ENCODE measurements at regions not wholly inside any gene's neighbourhood (a gene's known extent, or its start where the extent isn't known, plus 50 kb on each side); places are given as distances from the start of the nearest gene placed in this dataset.
"Not testable (repeated sequence)": the region's sequence is repeated elsewhere in the genome, so short reads cannot be mapped to it uniquely, and the experiment has no call there.

DNA sequence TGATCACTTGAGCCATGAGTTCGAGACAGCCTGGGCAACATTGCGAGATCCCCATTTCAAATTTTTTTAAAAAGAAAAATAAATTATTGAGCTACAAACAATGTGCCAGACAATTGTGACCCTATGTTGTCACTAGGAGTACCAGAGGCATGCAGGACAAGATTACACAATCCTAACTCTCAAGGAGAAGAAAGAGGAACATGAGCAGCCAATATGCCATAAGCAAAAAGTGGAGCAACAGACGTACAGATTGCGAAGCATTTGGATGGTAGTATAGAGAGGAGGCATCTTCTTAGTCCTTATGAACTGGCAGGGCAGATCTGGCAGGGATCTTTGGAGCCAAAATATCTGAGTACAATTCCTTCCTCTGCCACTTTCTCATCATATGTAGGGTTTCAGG, 156.4 kb downstream of the OR2B2 start:
- DNase-seq (ENCODE audit: extremely low read depth in 1 of 11, low read depth in 9 of 11, low spot score in 4 of 11), result no peak

DNA sequence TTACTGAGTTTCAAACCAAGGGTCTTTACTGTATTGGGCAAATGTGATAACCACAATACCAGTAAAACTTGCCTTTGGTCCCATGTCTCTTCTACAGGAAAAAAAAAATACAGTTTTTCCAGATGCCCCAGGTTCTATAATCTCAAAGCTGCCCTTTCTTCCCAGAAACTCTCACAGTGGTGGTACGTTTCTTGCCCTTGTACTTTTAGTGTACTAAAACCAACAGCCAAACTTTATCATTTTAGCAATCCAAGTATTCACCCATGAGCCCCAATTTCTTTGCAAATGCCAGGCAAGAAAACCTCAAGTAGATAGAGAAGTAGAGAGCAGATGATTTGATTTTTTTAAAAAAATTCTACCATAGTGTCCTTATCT, 157.8 kb downstream of the OR2B2 start:
- no peak for DNase-seq (ENCODE audit: extremely low read depth in 1 of 11, low read depth in 9 of 11, low spot score in 4 of 11)

DNA sequence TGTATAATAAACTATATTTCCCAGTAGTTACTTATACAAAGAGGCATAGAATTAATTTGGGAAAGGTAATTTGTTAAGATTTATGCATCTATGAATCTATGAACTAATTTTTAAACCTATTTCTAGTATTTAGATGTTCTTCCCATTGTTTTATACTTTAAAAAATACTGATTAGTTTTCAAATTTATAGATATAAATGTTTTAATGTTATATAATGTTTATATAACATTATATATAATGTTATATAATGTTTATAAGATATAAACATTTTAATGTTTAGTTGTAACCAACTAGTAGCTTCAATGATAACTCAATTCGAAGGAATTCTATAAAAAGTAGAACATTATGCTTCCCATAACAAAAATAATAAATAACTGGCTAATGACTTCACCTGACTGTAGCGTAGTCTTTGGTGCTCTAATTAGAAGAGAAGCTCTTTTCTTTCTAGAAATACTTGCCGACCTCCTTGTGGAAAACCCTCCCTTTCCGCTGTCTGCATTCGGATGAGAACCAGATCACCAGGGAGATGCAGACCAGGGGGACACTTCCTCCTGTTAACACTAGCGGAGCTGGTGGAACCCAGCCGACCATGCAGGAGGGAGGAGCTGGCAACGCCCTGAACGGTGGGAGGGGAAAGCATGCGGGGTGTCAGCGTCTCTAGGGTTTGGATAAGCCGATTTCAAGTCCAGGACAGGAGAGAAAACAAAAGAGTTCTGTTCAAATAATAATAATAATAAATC, 158.4 kb downstream of the OR2B2 start:
- peak in 10 of 11 donors; percentile 42 to 82 (median 69) for DNase-seq (ENCODE audit: extremely low read depth in 1 of 11, low read depth in 9 of 11, low spot score in 4 of 11)

DNA sequence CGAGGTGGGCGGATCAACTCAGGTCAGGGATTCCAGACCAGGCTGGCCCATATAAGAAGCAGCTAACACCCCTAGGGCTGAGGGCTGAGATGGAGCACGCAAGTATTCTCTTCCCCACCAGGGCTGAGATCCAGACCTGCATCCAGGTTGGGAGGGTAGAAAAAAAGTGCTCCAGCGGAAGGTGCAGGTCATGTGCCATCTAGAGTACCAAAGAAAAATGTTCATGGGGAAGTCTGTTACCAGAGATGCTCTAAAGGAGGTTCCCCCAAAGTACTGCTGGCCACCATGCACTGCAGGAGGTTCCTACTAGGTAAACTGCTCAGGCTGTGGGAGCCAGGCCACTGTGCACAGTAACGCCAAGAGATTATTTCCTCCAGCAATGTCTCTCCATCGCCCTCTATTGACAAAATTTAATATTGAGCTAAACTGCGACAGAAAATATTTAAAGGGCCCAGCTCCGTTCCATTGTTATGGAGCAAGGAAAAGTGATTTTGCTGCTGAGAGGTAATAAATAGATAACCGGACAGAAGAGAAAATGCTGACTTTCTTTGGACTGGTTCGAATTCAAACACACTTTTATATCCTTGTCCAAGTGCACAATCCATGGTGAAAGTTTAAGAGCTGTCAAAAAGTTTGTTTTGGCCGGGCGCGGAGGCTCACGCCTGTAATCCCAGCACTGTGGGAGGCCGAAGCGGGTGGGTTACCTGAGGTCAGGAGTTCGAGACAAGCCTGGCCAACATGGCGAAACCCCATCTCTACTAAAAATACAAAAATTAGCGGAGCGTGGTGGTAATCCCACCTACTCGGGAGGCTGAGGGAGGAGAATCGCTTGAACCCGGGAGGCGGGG, 159.9 kb downstream of the OR2B2 start:
- peak; percentile 72 to 91 (median 84) for DNase-seq (ENCODE audit: extremely low read depth in 1 of 11, low read depth in 9 of 11, low spot score in 4 of 11)

DNA sequence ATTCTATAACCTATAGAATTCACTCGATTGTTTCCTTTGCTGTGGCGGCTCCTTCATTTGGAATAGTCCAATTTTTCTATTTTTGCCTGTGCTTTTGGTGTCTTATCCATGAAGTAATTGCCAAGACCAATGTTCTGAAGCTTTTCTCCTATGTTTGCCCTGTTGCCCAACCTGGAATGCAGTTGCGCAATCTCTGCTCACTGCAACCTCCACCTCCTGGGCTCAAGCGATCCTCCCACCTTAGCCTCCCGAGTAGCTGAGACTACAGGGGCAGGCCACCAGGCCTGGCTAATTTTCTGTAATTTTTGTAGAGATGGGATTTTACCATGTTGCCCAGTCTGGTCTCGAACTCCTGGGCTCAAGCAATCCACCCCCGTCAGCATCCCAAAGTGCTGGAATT, 163.5 kb downstream of the OR2B2 start:
- DNase-seq (ENCODE audit: extremely low read depth in 1 of 11, low read depth in 9 of 11, low spot score in 4 of 11), result no peak

DNA sequence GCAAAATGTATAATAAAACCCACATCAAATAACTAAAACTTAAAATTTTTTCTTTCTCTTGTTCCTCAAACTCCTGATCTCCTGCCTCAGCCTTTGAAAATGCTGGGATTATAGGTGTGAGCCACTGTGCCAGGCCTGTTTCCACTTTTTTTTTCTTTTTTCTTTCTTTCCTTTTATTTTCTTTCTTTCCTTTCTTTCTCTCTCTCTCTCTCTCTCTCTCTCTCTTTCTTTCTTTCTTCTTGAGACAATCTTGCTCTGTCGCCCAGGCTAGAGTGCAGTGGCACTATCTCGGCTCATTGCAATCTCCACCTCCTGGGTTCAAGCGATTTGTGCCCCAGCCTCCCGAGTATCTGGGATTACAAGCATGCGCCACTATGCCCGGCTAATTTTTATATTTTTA, 164.6 kb downstream of the OR2B2 start:
- no peak for DNase-seq (ENCODE audit: extremely low read depth in 1 of 11, low read depth in 9 of 11, low spot score in 4 of 11)

DNA sequence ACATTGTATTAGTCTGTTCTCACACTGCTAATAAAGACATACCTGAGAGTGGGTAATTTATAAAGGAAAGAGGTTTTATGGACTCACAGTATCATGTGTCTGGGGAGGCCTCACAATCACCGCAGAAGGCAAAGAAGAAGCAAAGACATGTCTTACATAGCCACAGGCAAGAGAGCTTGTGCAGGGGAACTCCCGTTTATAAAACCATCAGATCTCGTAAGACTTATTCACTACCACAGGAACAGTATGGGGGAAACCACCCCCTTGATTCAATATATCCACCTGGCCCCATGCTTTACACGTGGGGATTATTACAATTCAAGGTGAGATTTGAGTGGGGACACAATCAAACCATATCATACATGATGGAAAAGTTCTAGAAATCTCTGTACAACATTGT, 165.3 kb downstream of the OR2B2 start:
- not testable (repeated sequence) for DNase-seq (ENCODE audit: extremely low read depth in 1 of 11, low read depth in 9 of 11, low spot score in 4 of 11)

DNA sequence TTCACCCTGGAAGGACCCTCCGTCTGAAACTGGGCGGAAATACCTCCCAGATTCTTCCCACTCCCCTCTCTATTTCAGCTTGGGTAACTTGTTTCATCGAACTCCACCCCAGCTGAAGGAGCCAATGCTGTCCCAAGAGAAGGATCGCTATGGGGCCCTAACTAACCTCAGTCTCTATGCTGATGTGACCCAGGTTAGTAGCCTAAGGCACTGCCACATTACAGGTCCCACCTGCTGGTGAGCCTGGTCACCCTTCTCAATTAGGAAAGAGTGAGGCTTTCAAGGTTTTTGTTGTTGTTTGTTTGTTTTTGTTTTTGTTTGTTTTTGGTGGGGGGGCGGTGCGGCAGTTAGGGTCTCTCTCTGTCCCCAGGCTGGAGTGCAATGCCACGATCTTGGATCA, 168.4 kb downstream of the OR2B2 start:
- DNase-seq (ENCODE audit: extremely low read depth in 1 of 11, low read depth in 9 of 11, low spot score in 4 of 11), result no peak

DNA sequence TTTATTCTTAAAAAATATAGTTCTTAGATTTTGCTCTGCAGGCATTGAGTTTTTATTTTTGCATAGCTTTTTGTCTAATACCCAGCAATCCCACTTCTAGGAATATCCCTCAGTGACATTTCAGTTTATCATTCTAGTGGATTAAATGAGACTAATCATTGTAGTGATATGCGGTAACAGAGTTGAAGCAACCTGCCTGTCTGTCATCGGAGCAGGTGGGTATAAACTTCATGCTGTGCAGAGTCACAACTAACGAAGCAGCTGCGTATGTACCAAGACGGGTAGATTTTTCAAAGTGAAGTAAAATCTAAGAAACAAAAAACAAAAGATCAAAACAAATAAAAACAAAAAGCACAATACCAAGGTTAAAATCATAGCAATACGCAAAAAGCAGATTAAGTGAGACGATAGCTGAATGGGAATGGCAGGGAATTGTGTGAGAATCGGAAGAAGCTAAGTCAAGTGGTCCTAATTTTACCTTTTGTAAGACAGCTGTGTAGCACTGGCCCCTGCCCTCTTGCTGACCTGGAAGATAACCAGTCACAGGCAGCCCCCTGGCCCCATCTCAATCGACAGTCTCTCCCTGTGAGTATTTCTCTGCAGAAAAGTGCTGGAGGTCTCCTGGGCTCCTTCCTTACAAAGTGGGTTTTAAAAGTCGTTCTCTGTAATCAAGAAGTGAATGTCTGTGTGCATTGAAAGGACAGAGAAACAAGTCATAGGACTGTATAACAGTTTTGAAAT, 169.2 kb downstream of the OR2B2 start:
- DNase-seq (ENCODE audit: extremely low read depth in 1 of 11, low read depth in 9 of 11, low spot score in 4 of 11), result no peak

DNA sequence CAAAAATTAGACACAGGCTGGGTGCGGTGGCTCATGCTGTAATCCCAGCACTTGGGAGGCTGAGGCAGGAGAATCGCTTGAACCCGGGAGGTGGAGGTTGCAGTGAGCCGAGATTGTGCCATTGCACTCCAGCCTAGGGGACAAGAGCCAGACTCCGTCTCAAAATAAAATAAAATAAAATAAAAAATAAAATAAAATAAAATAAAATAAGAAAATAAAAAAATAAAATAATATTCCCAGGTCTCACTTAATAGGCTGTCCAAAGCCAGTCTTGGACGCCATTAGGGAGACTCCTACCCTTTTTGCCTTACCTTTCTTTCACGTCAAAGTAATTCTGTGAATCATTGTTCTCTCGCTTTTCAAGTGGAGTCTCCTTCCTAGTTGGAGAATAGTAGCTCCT, 172.3 kb downstream of the OR2B2 start:
- not testable (repeated sequence) for DNase-seq (ENCODE audit: extremely low read depth in 1 of 11, low read depth in 9 of 11, low spot score in 4 of 11)

DNA sequence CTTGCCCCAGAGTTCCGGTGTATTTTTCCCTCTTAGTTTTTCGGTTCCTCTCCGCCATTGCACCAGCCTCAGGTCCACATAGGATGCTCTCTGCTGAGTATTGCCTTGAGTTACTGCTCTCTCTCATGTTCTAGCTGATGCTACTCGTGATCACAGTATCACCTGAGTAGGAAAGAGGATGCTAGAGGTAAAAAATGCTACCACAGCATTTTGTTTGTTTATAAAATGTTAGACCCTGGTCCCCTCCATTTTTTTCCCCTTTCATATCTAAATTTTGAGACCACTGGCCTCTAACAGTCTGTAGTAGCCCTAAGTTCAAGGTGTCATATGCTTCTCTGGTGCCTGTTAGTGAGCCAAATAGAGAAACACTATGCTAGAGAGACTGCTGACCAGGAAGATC, 175.5 kb downstream of the OR2B2 start:
- DNase-seq (ENCODE audit: extremely low read depth in 1 of 11, low read depth in 9 of 11, low spot score in 4 of 11), result no peak

DNA sequence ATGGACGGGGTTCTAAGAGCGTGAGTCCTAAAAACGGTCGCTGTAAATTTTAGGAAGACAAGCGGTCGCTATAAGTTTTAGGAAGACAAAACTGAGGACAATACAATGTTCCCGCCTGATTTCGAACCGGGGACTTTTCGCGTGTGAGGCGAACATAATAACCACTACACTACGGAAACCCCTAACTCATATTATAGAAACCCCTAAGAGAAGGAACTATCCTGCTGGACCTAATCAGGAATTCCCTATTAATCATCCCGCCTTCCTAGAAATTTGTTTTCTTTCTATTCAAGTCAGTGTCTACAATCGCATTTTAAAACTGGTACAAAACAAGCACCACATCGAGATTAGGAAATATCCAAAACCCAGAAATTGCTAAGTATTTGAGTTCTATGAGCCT, 183.8 kb downstream of the OR2B2 start:
- DNase-seq (ENCODE audit: extremely low read depth in 1 of 11, low read depth in 9 of 11, low spot score in 4 of 11), result no peak

DNA sequence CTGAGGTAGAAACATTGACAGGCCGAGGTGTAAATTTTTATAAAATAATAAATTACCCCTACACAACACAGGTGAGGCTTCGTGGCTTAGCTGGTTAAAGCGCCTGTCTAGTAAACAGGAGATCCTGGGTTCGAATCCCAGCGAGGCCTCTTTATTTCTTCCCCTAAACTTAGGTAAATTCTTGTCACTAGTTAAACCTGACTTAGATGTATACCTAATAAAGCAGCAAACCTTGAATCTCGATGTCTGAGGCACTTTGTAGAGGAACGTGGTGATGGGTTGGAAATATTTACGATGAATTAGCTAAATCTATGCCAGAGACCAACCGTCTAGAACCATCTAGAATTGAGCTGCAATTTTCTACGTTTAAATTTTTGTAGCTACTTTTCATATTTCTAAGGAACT, 185.6 kb downstream of the OR2B2 start:
- no peak for DNase-seq (ENCODE audit: extremely low read depth in 1 of 11, low read depth in 9 of 11, low spot score in 4 of 11)

DNA sequence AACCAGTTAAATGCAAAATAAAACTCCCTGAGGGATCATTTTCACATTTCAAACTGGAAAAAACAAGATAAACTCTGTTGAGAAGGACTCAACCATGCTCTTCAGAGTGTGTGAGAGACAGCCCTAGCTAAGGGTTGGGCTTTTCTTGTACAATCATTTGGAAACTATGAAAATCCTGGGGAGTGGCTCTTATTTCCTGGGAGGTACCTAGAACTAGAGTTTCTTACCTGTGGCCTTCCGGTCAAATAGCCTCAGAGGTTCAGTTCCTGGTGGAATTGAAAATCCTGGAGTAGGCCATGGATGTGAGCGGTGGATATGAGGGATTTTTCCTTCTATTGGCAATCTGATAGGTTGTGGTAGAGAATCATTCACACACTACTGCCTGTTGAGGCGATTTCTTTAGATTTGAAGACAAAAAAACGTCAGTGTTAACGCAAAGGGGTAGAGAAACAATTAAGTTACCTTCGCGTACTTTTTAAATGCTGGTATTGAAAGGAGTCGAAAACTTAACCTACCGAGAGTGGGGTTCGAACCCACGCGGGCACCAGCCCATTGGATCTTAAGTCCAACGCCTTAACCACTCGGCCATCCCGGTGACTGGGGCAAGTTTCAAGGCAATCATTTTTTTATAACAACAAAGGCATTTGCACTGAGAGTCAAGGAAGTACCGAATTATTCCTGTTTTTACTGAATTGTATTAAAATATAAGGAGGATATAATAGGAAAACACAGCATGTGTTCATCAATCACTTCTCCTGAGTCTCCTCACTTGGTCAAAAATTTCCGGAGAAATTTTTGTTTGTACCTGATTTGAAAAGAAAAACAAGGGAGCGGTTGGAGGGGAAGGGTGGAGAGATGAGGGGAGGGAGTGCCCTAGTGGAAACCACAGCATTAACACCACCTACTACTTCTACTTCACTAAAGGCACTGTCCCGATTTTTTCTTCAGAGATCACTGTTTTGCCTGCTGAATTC, 191.3 kb downstream of the OR2B2 start:
- no peak for DNase-seq (ENCODE audit: extremely low read depth in 1 of 11, low read depth in 9 of 11, low spot score in 4 of 11)

DNA sequence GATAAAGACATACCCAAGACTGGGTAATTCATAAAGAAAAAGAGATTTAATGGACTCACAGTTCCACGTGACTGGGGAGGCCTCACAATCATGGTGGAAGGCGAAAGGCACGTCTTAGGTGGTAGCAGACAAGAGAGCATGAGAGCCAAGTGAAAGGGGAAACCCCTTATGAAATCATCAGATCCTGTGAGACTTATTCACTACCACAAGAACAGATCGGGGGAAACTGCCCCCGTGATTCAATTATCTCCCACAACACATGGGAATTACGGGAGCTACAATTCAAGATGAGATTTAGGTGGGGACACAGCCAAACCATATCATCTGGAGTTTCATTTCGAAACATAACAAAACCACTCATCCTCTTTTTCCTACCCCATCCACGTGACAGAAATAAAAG, 193.2 kb downstream of the OR2B2 start:
- DNase-seq (ENCODE audit: extremely low read depth in 1 of 11, low read depth in 9 of 11, low spot score in 4 of 11), result not testable (repeated sequence)

DNA sequence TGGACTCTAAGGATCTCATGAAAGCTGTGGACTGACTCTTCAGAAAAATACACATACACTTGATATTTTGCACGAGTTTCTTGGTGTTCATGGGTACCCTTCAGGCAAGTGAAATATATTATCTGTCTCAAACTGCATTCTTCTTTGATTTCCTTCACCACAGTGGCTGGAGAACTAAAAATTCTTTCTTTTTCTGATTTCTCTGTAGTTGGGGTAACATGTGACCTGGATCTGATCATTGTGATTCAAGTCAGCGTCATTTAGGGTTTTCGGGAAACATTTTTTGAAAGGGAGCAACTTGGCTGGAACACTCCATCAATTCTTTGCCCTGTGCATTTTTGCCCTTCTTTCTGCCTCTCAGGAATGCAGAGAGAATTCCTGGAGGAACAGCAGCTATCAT, 205.8 kb downstream of the OR2B2 start:
- DNase-seq (ENCODE audit: extremely low read depth in 1 of 11, low read depth in 9 of 11, low spot score in 4 of 11), result no peak

DNA sequence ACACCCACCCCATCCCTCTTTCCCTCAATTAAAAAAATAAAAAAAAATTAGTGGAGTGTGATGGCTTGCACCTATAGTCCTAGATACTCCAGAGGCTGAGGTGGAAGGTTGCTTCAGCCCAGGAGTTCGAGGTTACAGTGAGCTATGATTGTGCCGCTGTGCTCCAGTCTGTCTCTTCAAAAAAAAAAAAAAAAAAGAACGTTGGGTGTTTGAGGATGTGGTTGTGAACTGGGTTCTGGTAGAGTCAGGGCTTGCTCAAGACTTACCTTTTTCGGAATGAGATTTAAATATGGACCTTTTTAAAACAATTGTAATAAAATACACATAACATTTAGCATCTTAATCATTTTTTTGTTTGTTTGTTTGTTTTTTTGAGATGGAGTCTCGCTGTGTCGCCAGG, 211.9 kb downstream of the OR2B2 start:
- DNase-seq (ENCODE audit: extremely low read depth in 1 of 11, low read depth in 9 of 11, low spot score in 4 of 11), result no peak

DNA sequence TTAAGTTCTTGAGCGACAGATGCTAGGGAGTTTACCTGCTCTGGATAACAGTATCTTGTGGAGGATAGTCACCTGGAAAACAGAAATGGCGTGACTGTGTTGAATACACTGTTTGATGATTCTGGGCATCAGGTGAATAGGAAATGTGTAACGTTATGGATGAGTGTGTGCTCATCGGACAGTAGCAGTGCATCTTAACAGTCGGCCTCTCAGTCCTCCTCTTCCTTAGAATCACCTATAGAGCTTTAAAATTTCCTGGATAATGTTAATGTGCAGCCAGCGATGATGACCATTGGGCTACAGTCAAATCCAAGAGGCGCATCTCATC, 217.7 kb downstream of the OR2B2 start:
- DNase-seq (ENCODE audit: extremely low read depth in 1 of 11, low read depth in 9 of 11, low spot score in 4 of 11), result no peak

All from renal cortex interstitium (tissue), 11 donors.